DMS114 treated with DMSO at 0.1 percent for 48 hours (cell line): ENCODE measurements at regions not wholly inside any gene's neighbourhood (a gene's known extent, or its start where the extent isn't known, plus 50 kb on each side); places are given as distances from the start of the nearest gene placed in this dataset.
"Not testable (repeated sequence)": the region's sequence is repeated elsewhere in the genome, so short reads cannot be mapped to it uniquely, and the experiment has no call there.

Source experiments
- DNase-seq: peaks from one replicate; lab custom pipeline; 2025; ENCODE audit not compliant: unreplicated experiment; lab: John Stamatoyannopoulos, UW

- DNase-seq, result no peak
These were observed 76.2 kb downstream of the RIN2 start for GRCh38 chr20:19834287-19834686.

GRCh38 chr20:19834783-19835182 is 76.7 kb downstream of the RIN2 start:
- DNase-seq, result no peak

- DNase-seq, result peak; percentile 10
These were observed 77.6 kb downstream of the RIN2 start for GRCh38 chr20:19835533-19836222.

GRCh38 chr20:19838468-19838867 is 80.4 kb downstream of the RIN2 start:
- DNase-seq, result no peak

- DNase-seq, result no peak
These were observed 81.0 kb downstream of the RIN2 start for GRCh38 chr20:19839053-19839452.

- no peak for DNase-seq
These were observed 82.2 kb downstream of the RIN2 start for GRCh38 chr20:19840111-19840710.

- no peak for DNase-seq
These were observed 83.7 kb downstream of the RIN2 start for GRCh38 chr20:19841740-19842139.

GRCh38 chr20:19844850-19845249 is 86.8 kb downstream of the RIN2 start:
- DNase-seq, result not testable (repeated sequence)

GRCh38 chr20:19847383-19847782 is 89.3 kb downstream of the RIN2 start:
- no peak for DNase-seq

- DNase-seq, result no peak
These were observed 91.5 kb downstream of the RIN2 start for GRCh38 chr20:19849341-19850197.

GRCh38 chr20:19850198-19850533 is 92.1 kb downstream of the RIN2 start:
- no peak for DNase-seq

- DNase-seq, result no peak
These were observed 93.8 kb downstream of the RIN2 start for GRCh38 chr20:19851861-19852260.

GRCh38 chr20:19855416-19855815 is 97.4 kb downstream of the RIN2 start:
- no peak for DNase-seq

- DNase-seq, result no peak
These were observed 100.7 kb downstream of the RIN2 start for GRCh38 chr20:19858466-19859371.

- no peak for DNase-seq
These were observed 101.4 kb downstream of the RIN2 start for GRCh38 chr20:19859444-19859843.

GRCh38 chr20:19860737-19861136 is 102.7 kb downstream of the RIN2 start:
- DNase-seq, result no peak

GRCh38 chr20:19861147-19861759 is 103.2 kb downstream of the RIN2 start:
- no peak for DNase-seq

GRCh38 chr20:19864130-19864529 is 106.1 kb downstream of the RIN2 start:
- no peak for DNase-seq

GRCh38 chr20:19866070-19866469 is 108.0 kb downstream of the RIN2 start:
- no peak for DNase-seq

- DNase-seq, result no peak
These were observed 109.0 kb downstream of the RIN2 start for GRCh38 chr20:19867074-19867473.

- DNase-seq, result no peak
These were observed 109.9 kb downstream of the RIN2 start for GRCh38 chr20:19867940-19868371.
